GM12892 (cell line): ENCODE measurements at regions not wholly inside any gene's neighbourhood (a gene's known extent, or its start where the extent isn't known, plus 50 kb on each side); places are given as distances from the start of the nearest gene placed in this dataset.
A peak's percentile ranks its signal among the peaks of the same experiment; 100 is the strongest.
"Not testable (repeated sequence)": the region's sequence is repeated elsewhere in the genome, so short reads cannot be mapped to it uniquely, and the experiment has no call there.

Experiments used
- DNase-seq: peaks from one replicate; pipeline ENCODE4 v3.0.0; 2011; ENCODE audit not compliant: insufficient read length
- FAIRE-seq: peaks from 2 replicates; lab custom pipeline; 2011; peaks lifted over from hg19 to GRCh38; lab: Jason Lieb, UNC
- POLR2A ChIP-seq: IDR thresholded peaks from 2 replicates; pipeline ENCODE4 v1.6.1; 2011; ENCODE audit warnings: low read depth, low read length, control low read depth
- POLR2AphosphoS5 ChIP-seq: IDR thresholded peaks from 2 replicates; pipeline ENCODE4 v1.6.1; 2011; ENCODE audit warnings: low read depth, low read length, control low read depth
- TAF1 ChIP-seq: IDR thresholded peaks from 2 replicates; pipeline ENCODE4 v1.6.1; 2011; ENCODE audit warnings: low read depth, mild to moderate bottlenecking, control low read depth, low read length, borderline replicate concordance

GRCh38 chr9:38518826-38519225 lies 94.6 kb upstream of the IGFBPL1 start:
- TF ChIP-seq POLR2A = no peak
- no peak for TF ChIP-seq TAF1
- TF ChIP-seq POLR2AphosphoS5 = no peak
- DNase-seq = no peak
- FAIRE-seq = no peak

GRCh38 chr9:38516273-38516672 lies 92.0 kb upstream of the IGFBPL1 start:
- not testable (repeated sequence) for FAIRE-seq, DNase-seq

- not testable (repeated sequence) for FAIRE-seq, DNase-seq
Observed at GRCh38 chr9:38515055-38515454, 90.8 kb upstream of the IGFBPL1 start.

- FAIRE-seq, DNase-seq: not testable (repeated sequence)
Observed at GRCh38 chr9:38510340-38510739, 86.1 kb upstream of the IGFBPL1 start.

GRCh38 chr9:38507587-38507986 lies 83.3 kb upstream of the IGFBPL1 start:
- TF ChIP-seq TAF1 (no peak), POLR2AphosphoS5 (no peak), POLR2A (no peak)
- no peak for FAIRE-seq

GRCh38 chr9:38500171-38500570 lies 75.9 kb upstream of the IGFBPL1 start:
- DNase-seq, FAIRE-seq: not testable (repeated sequence)

More at GRCh38 chr9:38507587-38507986, 83.3 kb upstream of the IGFBPL1 start:
- DNase-seq = no peak

- FAIRE-seq = peak; percentile 58
- not testable (repeated sequence) for DNase-seq
Observed at GRCh38 chr9:38498551-38498950, 74.3 kb upstream of the IGFBPL1 start.

GRCh38 chr9:38489057-38489456 lies 64.8 kb upstream of the IGFBPL1 start:
- DNase-seq (no peak), FAIRE-seq (no peak)
- TF ChIP-seq POLR2A = no peak
- TF ChIP-seq POLR2AphosphoS5 = no peak
- no peak for TF ChIP-seq TAF1

GRCh38 chr9:38488156-38488698 lies 64.0 kb upstream of the IGFBPL1 start:
- DNase-seq = no peak
- no peak for TF ChIP-seq TAF1
- TF ChIP-seq POLR2A = no peak
- no peak for TF ChIP-seq POLR2AphosphoS5
- no peak for FAIRE-seq

GRCh38 chr9:38487418-38488155 lies 63.3 kb upstream of the IGFBPL1 start:
- DNase-seq, FAIRE-seq: not testable (repeated sequence)

GRCh38 chr9:38486837-38487236 lies 62.6 kb upstream of the IGFBPL1 start:
- TF ChIP-seq POLR2AphosphoS5 (no peak), TAF1 (no peak), POLR2A (no peak)
- FAIRE-seq = no peak

GRCh38 chr9:38486056-38486615 lies 61.9 kb upstream of the IGFBPL1 start:
- no peak for FAIRE-seq
- TF ChIP-seq POLR2AphosphoS5 = no peak
- TF ChIP-seq POLR2A = no peak
- no peak for TF ChIP-seq TAF1
- DNase-seq = no peak

More at GRCh38 chr9:38486837-38487236, 62.6 kb upstream of the IGFBPL1 start:
- DNase-seq = no peak

GRCh38 chr9:38484076-38484665 lies 59.9 kb upstream of the IGFBPL1 start:
- DNase-seq, FAIRE-seq: not testable (repeated sequence)
